Loucy (cell line): ENCODE measurements at regions not wholly inside any gene's neighbourhood (a gene's known extent, or its start where the extent isn't known, plus 50 kb on each side); places are given as distances from the start of the nearest gene placed in this dataset.

ENCODE experiments used
- EZH2phosphoT487 ChIP-seq: fragments of 200-600 bp; IDR thresholded peaks from 2 replicates; pipeline ENCODE4 v1.6.1; 2018; ENCODE audit warnings: antibody characterized with exemption, mild to moderate bottlenecking, moderate library complexity, borderline replicate concordance
- TF ChIP-seq, protein P1 (sequence below): fragments of 200-600 bp; sonication (generic); conservative IDR thresholded peaks from 2 replicates; pipeline ENCODE4 v1.5.1; 2014; ENCODE audit warnings: mild to moderate bottlenecking, antibody characterized with exemption, low read length

DNA sequence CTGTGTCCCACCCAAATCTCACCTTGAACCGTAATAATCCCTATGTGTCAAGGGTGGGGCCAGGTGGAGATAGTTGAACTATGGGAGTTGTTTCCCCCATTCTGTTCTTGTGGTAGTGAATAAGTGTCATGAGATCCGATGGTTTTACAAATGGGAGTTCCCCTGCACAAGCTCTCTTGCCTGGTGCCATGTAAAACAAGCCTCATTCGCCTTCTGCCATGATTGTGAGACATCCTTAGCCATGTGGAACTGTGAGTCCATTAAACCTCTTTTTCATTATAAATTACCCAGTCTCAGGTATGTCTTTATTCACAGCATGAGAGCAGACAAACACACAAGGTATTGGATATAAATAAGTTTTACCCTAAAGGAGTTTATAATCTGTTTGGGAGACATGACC is 121.2 kb downstream of the MMUT start:
- TF ChIP-seq, protein P1, sequence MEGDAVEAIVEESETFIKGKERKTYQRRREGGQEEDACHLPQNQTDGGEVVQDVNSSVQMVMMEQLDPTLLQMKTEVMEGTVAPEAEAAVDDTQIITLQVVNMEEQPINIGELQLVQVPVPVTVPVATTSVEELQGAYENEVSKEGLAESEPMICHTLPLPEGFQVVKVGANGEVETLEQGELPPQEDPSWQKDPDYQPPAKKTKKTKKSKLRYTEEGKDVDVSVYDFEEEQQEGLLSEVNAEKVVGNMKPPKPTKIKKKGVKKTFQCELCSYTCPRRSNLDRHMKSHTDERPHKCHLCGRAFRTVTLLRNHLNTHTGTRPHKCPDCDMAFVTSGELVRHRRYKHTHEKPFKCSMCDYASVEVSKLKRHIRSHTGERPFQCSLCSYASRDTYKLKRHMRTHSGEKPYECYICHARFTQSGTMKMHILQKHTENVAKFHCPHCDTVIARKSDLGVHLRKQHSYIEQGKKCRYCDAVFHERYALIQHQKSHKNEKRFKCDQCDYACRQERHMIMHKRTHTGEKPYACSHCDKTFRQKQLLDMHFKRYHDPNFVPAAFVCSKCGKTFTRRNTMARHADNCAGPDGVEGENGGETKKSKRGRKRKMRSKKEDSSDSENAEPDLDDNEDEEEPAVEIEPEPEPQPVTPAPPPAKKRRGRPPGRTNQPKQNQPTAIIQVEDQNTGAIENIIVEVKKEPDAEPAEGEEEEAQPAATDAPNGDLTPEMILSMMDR = no peak
- no peak for TF ChIP-seq EZH2phosphoT487
